OCI-LY7 (cell line): ENCODE measurements at regions not wholly inside any gene's neighbourhood (a gene's known extent, or its start where the extent isn't known, plus 50 kb on each side); places are given as distances from the start of the nearest gene placed in this dataset.

Source experiments
- EZH2phosphoT487 ChIP-seq: fragments of 200-600 bp; sonication (generic); IDR thresholded peaks from 2 replicates; pipeline ENCODE4 v1.6.1; 2018; ENCODE audit warnings: low read depth, borderline replicate concordance, mild to moderate bottlenecking, mixed run types, antibody characterized with exemption, low read length, moderate library complexity, mixed read lengths
- TF ChIP-seq, protein P1 (sequence below): fragments of 200-600 bp; sonication (generic); conservative IDR thresholded peaks from 2 replicates; pipeline ENCODE4 v1.5.1; 2014; ENCODE audit warnings: mild to moderate bottlenecking, antibody characterized with exemption, low read length, moderate library complexity, mixed read lengths

DNA sequence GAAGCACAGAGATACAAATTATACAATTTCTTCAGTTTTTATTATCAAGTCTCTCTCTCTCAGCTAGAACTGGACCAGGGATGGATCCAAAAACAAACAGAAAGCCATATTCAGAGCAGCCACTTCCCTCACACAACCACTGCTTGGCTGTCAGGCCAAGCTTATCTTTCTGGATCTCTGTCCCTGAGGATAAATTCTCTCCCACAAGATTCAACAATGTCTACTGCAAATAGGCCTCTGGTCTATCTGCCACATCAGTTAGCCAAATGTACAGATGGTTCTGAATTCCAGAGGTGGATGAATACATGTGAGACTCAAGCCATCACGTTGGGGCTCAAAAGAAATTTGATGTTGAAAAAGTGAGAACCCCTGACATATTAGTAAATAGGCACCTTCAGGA lies 350.9 kb downstream of the LTN1 start:
- TF ChIP-seq, protein P1, sequence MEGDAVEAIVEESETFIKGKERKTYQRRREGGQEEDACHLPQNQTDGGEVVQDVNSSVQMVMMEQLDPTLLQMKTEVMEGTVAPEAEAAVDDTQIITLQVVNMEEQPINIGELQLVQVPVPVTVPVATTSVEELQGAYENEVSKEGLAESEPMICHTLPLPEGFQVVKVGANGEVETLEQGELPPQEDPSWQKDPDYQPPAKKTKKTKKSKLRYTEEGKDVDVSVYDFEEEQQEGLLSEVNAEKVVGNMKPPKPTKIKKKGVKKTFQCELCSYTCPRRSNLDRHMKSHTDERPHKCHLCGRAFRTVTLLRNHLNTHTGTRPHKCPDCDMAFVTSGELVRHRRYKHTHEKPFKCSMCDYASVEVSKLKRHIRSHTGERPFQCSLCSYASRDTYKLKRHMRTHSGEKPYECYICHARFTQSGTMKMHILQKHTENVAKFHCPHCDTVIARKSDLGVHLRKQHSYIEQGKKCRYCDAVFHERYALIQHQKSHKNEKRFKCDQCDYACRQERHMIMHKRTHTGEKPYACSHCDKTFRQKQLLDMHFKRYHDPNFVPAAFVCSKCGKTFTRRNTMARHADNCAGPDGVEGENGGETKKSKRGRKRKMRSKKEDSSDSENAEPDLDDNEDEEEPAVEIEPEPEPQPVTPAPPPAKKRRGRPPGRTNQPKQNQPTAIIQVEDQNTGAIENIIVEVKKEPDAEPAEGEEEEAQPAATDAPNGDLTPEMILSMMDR: no peak
- no peak for TF ChIP-seq EZH2phosphoT487
